GM18870 (cell line): ENCODE measurements at regions not wholly inside any gene's neighbourhood (a gene's known extent, or its start where the extent isn't known, plus 50 kb on each side); places are given as distances from the start of the nearest gene placed in this dataset.

Source experiments
- ATAC-seq: cut with Tn5 transposase; IDR thresholded peaks from one replicate; pipeline ENCODE4 v1.9.1; 2021; ENCODE audit warnings: moderate library complexity; ENCODE audit not compliant: unreplicated experiment

DNA sequence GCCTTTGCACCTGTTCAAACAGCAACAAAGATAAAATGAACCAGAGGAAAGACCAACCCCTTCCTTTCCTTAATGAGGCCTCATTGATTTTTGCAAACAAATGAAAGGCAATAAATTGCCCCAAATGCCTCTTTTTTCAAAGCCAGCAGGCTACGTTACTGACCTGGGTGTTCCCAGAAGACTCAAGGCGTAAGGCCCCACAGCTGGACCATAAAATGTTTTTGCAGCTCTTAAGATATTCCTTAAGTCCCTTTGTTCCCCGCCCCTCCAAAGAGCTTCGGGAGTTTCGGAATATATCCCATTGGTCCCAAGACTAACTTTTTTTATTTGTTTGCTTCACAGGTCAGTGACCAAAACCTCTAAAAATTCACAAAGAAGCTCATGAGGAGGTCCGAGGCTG lies 462.9 kb upstream of the PRICKLE1 start:
- no peak for ATAC-seq

DNA sequence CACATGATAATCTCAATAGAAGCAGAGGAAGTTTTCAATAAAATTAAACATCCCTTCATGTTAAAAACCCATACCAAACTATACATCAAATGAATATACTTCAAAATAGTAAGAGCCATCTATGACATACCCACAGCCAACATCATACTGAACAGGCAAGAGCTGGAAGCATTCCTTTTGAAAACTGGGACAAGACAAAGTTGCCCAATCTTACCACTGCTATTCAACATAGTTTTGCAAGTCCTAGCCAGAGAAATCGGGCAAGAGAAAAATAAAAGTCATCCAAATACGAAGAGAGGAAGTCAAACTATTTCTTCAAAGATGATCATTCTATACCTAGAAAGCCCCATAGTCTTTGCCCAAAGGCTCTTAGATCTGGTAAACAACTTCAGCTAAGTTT lies 454.7 kb upstream of the PRICKLE1 start:
- no peak for ATAC-seq

DNA sequence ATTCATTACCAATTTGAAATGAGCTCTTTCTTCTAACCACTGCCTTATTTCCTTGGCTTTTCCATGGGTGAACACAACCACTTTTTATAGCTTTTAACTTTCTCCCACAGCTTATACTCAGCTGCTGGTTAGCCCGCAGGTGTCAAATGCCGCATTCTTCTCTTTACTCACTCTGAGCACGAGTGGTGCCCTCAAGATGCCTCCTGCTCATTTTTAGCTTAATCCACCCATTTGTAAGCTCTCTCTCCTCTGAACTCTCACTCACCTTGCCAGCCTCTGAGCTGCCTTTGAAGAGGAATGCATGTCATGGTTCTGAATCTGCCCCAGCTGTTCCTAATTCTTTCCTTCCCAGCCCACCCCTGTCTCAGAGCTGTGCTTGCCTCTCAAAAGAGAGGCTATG lies 449.4 kb upstream of the PRICKLE1 start:
- no peak for ATAC-seq

DNA sequence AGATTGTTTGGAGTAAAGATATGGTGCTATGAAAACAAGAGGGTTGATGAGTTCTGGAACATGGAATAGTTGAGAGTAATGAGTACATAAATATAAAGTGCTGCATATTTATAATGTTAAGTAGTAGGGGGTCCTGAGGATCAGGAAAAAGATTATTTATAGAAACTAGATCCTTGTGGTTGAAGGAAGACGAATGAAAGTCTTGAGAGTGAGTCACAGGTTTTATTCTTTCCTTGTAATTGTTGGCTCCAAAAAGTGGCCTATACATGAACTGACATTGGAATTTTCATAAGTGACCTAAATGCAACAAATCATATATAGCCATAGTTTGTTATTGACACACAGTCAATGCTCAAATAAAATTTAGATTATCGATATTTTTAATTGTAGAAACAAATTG lies 440.4 kb upstream of the PRICKLE1 start:
- ATAC-seq: no peak

DNA sequence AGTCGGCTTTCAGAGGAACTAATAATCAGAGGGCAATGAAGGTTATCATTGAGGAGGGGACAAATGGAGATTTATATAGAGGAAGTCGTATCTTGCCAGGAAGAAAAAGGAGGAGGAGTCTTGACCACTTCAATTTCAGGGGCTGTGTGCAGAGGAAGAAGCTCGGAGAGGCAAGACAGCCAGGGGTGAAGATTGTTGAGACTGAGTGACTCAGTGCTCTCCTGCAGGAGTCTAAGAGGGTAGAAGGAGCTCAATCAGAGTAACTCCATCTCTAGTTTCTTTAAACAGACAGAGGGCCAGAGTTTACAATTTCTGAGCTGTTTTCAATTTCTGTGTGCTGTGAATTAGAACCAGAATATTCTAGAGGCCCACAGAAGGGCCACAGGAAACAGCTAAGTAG lies 439.3 kb upstream of the PRICKLE1 start:
- ATAC-seq: no peak

DNA sequence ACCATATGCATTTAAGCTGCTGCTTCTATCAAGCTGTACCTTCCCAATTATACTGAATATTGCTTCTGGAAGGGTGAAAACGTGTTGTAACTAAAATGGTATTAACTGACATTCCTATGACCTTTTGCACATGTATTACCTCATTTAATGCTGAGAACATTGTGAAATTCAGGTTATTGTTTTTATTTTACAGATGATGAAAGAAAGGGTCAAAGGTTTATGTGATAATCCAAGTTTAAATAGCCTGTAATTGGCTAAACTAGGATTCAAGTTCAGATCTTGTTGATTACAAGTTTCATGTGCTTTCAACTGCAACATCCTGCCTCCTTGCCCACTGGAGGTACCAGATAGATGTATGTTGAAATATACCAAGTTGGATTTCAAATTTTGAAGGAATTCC lies 433.3 kb upstream of the PRICKLE1 start:
- ATAC-seq: no peak

DNA sequence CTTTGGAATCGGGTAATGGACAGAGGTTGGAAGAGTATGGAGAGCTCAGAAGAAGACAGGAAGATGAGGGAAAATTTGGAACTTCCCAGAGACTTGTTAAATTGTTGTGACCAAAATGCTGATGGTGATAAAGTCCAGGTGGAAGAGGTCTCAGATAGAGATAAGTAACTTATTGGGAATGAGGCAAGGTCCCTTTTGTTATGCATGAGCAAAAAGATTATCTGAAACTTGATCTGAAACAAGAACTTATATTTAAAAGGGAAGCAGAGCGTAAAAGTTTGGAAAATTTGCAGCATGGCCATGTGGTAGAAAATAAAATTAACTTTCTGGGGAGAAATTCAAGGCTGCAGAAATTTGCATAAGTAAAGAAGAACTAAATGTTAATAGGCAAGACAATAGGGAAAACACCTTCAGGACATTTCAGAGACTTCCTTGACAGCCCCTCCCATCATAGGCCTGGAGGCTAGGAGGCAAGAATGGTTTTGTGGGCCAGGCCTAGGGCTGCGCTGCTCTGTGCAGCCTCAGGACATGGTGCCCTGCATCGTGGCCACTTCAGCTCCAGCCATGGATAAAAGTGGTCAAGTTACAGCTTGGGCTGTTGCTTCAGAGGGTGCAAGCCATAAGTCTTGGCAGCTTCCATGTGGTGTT lies 425.7 kb upstream of the PRICKLE1 start:
- no peak for ATAC-seq

DNA sequence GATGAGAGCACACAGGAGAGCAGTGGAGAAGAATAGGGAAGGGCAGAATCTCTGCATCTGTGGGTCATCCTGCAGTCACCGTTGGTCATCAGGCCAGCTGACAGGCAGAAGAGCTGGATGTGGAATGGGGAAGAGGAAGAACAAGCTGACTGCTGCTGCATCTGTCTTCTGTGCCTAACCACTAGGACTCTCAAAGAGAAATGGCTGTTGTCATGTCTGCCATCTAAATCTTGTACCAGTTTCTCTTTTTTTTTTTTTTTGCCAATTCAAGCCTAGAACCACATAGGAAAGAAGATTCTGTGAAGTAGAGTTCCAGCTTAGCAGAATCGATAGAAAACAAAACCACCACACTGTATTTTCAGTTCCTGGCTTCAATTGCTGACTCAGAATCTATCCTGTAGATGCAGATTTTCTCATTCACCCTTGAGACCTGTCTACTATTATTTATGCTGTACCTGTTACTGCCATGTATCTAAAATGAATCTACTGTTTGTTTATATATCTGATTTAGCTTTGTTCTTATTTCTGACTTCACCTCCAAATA lies 421.9 kb upstream of the PRICKLE1 start:
- peak; percentile 95 for ATAC-seq

DNA sequence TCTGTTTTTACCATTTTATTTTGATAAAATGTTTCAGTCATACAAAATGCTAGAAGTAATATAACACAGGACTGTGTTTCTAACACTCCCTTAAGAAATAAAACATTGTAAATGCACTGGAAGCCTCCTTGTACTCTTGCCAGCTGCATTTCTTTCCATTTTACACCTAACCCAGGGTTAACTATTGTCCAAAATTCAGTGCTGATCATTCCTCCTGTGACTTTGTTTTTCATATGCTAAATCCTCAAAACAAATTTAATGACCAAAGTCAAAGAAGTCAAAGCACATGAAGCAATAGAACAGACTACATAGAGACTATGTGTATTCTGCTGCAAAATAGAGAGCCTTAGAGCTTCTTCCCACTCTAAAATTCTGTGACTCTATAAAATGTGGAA lies 420.3 kb upstream of the PRICKLE1 start:
- ATAC-seq: no peak

DNA sequence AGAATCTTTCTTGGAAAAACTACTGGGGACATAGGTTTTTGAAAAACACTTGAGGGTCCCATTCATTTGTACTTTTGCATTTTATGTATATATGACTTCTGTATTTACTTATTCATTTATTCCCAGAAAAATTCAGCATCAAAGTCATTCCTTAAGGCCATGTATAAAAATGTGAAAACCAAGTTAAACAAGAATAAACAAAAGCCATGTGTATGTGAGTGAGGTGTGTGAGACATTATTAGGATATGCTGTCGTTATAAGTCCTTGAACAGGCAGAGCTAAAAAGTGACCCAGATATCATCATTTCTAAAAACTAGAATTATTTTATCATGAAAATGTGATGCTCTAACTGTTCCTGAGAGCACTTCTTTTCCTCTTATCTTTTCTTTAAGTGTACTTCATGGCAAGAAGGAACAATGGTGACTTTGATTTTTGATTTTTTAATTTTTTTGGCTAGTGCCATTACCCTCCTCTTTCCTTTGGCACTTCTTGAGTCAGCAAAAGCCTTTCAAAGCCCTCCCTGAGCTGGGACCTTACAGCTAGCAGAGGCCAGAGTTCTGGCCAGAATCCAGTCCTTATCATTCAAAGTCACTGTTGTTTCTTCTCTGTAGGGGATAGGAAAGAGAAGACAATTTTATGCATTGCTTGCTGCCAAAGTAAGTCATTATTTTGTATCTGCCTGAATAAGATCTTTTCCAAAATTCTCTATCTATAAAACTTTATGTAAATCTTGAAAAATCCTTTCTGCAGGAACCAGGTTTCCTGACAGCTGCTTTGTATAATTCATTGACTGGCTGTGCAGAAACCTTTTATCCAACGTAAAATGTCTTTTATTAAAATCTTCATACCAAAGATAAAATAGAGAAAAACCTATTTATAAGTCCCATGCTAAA lies 419.7 kb upstream of the PRICKLE1 start:
- no peak for ATAC-seq

DNA sequence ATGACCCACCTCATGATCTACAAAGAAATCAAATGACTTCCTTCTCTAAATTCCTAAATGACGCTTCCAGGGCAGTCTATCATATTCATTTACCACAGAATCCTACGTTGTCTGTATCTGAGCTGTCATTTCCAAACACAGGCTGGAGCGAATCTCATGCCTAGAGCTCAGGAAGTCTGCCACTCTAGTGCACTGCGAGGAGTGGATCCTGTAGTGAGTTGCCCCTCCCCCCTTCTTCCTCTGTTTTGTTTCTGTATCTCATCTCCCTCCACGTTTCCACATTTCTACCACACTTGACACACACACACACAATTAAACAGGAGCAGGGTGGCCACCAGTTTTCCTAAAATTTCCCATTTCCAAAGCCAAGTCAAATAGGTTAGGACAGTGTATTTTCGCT lies 415.4 kb upstream of the PRICKLE1 start:
- ATAC-seq: no peak

DNA sequence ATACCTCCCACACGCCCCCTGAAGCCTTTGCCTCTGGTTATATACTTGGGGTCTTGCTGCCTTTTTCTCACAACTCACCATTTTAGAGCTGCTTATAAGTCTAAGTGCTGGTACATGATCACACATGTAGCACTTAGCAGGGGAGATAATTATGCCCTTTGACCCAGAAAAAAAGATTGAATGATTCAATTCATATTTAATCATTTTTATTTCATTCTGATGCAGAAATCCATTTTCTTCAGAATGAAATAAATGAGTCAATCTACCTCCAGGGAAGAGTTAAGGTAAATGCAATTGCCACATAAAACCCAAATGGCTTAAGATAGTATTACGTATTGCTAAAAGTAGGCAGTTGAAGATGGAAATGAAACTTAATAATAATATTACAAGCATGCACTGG lies 414.6 kb upstream of the PRICKLE1 start:
- ATAC-seq: no peak

DNA sequence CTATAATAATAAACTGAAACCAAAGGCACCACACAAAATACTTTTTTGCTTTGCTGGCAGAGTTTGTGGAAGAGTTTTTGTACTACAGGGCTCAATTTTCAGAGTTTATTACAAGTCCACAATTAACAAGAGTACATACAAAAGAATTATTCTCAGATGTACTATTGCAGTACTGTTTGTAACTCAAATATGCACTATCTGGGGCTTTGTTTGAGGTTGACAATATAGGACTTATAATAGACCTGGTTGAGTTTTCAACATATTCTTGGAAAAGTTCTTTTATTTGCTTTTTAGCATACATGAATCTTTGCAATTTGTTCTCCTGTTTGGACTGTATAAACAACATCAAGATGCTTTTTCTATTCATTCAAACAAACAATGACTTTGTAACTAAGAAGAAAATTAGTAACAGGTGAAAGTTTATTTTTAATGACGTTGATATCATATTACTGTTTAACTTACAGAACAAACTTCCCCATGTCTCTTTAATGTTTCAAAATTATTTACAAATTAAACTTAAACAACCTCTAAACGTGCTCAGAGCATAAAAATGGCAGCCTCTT lies 407.4 kb upstream of the PRICKLE1 start:
- ATAC-seq: no peak

DNA sequence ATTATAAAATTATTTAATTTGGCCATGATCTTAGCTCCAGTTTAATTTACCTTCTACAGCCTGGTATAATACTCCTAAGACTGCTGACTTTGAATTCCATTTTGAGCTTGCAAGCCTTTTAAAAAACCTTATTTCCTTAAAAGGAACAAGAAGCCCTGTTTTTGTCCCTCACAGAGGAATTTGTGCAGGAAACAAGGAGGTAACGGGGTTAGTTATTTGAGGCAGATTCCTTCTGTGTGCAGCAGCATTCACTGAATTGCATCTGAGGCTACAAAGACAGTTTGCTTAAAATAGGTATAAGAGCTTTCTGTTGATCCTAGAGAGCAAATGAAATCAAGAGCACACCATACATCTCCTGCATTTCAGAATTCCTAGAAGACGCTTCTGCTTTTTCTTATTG lies 403.3 kb upstream of the PRICKLE1 start:
- ATAC-seq: no peak

DNA sequence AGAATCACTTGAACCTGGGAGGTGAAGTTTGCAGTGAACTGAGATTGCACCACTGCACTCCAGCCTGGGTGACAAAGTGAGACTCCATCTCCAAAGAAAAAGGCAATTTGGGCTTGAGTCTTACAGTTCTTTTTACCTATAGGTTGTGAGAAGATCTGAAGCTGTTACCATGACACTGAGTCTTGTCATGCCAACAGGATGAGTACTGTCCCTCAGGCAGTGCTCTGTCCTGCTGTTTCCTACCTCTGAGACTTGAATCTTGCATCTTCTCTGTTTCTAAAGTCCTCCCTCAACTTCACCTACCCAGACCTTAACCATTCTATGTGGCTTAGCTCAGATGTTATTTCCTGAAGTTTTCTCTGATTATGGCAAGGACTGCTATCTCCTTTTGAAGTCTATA lies 400.8 kb upstream of the PRICKLE1 start:
- ATAC-seq: no peak

DNA sequence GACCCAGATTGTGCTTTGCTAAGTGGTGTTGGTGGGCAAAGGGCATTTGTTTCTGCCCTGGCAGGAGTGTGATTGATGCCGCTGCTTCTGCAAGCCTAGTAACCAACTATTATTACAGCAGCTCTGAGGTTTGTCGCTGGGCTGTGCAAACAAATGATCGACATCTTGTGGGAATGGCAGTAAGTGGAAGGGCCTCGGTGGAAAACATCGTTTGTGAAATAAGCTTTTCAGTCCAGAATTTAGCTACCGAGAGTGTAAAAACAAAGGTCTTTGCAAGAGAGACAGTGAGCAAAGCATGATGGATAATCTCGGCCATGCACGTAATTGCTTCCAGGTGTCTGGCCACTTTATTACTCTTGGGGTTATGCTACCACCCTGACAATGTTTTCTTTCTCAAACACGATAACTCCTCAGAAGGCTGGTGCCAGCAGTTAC lies 397.7 kb upstream of the PRICKLE1 start:
- no peak for ATAC-seq

DNA sequence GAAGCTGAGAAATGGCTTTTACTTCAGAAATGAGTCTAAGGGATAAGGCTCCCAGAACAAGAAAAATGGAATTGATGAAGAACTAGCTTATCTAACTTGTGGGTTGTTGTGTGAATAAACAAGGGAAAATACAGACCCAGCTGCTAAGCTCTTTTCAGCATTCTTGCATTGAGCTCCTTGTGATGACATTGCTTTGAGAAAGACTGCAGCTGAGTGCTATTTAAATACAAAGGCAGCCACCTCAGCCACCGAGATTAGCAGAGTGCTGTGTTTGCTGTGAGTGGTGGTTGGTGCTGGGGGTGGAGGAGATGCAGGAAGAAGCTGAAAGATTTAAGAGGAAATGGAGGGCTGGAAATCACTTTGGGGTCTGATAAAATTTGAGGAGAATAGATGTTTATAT lies 396.0 kb upstream of the PRICKLE1 start:
- no peak for ATAC-seq

DNA sequence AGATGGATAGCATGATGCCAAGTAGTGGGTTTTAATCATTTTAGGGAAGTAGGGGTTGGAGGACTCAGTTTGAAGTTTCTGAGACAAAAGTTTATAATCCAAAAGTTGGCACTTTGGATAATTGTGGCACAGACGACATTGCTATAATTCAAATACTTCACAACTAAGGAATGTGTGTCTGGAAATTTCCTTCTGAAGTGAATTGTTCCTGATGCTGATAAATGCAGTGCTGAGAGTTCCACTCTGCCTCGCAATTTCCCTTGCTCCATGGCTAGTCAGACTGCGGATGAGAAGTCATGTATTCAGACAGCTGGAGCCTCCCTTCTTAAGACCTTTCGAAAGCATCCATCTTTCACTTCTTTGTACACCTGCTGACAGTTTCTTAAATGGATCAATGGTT lies 393.3 kb upstream of the PRICKLE1 start:
- ATAC-seq: no peak

DNA sequence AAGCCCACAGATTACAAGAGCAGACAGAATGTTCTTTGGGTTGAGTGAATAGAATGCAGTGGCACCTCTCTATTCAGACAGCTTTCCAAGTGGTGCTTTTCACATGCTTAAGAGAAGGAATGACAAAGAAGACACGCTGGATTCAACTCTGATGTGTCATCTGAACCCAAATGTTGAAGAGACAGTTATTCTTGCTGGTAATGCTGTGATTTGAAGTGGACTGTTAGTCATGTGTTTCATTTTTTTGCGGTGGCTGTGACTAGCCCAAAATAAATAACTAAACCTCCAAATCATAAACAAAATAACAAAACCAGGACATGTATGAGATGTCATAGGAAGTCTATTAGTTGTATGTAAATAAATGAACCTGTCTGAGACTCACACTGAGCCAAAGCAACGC lies 391.8 kb upstream of the PRICKLE1 start:
- no peak for ATAC-seq

DNA sequence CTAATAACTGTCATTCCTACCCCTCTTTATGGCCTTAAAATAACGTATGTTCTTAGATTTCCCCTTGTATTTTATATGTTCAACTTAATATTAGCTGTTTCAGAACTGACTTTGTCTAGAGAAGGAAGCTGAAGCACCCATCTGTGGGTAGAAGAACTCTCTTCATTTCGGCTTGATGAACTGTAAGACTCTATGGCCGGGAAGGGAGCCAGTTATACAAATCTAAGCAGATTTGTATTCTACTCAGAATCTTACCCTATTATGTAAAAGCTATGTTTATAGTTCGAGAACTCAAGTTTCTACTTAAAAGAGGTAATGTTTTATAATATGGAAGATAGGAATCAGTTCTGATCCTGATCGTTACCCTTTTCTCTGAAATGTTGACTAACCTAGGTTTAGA lies 390.9 kb upstream of the PRICKLE1 start:
- no peak for ATAC-seq

DNA sequence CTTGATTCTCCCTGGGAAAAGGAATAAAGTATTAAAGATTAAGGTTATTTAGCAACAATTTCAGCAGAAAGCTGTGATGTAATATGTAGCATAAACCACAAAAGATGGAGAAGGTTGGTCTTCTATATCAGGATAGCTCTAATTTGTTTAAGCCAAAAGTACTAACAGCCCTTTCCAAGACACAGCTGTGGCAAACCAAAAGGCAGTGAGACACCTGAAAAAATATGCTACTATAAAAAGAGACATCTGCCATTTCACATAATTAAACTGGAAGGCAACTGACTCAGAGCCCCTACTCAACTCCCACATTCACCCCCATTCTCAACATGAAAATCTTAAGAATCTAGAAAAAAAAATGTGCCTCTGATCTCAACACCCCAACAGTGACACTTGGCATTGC lies 390.2 kb upstream of the PRICKLE1 start:
- ATAC-seq: no peak

DNA sequence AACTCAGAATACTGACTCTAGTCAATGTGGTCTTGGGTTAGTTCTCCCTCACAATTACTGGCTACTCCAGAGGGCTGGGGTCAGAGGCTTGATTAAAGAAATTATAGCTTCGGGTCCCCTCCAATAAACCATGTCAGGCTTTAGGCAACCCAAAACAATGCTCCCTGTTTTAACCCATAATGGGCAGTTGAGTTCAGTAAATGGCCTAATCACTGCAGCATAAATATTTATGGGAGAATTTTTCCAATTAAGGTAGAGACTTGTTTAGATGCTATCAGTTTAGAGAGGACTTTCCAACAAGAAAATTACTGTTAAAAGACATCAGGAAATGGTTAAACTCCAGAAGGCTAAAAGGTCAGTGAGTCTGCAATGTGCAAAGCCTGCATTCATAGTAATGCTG lies 389.2 kb upstream of the PRICKLE1 start:
- ATAC-seq: no peak
